GM19324 (cell line): ENCODE measurements at regions not wholly inside any gene's neighbourhood (a gene's known extent, or its start where the extent isn't known, plus 50 kb on each side); places are given as distances from the start of the nearest gene placed in this dataset.
"Not testable (repeated sequence)": the region's sequence is repeated elsewhere in the genome, so short reads cannot be mapped to it uniquely, and the experiment has no call there.

Source experiments
- ATAC-seq: cut with Tn5 transposase; IDR thresholded peaks from one replicate; pipeline ENCODE4 v1.9.1; 2021; ENCODE audit warnings: mild to moderate bottlenecking, moderate library complexity; ENCODE audit not compliant: unreplicated experiment, low FRiP score

DNA sequence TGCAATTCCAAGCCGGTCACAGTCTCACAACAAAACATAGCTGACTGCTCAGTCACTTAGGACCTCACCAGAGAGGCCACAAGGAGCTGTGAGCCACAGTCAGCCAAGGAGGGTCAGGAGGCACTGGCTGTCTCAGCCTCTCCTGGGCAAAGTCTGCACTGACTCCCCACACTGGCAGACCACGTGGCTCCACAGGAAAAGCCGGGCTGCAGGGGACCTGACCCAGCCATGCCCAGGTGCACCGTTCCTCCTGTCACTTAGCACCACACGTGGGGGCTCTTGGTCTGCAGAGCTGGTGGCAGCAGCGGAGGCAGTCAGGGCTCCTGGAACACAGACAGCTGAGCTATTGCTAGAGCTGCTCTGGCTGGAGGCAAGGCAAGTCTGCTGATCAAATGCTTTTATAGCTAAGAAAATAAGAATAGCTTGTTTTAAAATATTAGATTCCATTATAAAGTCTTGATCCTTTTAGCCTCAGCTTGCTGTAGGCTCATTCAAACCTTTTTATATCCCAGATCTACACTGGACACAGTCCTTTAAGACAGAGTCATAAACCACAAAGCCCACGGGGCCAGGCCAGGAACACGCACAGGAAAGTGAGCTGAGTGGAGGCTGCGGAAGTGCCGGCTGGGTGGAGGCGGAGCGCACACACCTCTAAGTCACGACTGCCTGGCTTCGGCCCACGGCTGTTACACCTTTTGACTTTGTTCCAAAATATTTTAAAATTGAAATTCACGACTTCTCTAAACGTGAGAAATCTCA lies 744.1 kb downstream of the UQCRFS1 start:
- ATAC-seq, result no peak

GRCh38 chr19:28466107-28467045 lies 746.6 kb downstream of the UQCRFS1 start:
- no peak for ATAC-seq

DNA sequence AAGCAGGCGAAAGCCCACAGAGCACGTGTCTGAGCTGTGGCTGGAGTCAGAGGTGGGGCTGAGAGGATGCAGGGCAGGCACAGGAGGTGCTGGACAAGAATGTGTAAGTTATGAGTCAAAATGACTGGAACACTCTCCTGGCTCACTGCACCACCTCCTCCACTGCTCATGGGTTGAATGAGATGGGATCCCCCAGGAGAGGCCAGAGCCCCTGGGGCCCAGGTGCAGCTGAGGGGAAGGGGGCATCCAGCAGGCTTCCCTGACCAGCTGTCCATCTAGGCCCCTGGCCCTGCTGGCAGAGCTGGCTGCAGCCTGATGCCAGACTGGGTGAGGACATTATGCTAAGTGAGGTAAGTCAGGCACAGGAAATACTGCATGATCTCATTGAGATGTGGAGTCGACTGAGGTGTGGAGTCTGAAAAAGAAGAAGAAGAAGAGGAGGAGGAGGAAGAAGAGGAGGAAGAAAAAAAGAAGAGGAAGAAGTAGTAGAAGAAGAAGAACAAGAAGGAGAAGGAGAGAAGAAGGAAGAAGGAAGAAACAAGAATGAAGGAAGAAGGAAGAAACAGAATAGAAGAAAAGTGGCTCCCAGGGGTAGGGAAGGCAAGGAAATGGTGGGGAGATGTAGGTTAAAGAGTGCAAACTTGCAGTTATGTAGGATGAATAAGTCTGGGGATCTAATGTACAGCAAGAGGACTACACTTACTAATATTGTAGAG lies 747.4 kb downstream of the UQCRFS1 start:
- ATAC-seq, result no peak

- ATAC-seq, result no peak
These were observed 749.4 kb downstream of the UQCRFS1 start for GRCh38 chr19:28463493-28464053.

DNA sequence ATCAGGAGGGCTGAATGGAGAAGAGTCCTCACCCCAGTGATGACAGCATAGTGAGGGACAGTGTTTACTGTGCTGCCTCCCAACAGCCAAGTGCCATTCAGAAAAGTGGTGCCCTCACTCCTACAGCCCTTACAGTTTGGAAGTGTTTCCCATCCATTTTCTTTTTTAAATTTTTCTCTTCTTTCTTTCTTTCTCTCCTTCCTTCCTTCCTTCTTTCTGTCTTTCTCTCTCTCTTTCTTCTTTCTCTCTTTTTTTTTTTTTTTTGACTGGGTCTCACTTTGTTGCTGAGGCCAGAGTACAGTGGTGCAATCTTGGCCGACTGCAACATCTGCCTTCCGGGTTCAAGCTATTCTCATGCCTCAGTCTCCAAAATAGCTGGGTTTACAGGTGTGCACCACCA lies 755.3 kb downstream of the UQCRFS1 start:
- no peak for ATAC-seq

DNA sequence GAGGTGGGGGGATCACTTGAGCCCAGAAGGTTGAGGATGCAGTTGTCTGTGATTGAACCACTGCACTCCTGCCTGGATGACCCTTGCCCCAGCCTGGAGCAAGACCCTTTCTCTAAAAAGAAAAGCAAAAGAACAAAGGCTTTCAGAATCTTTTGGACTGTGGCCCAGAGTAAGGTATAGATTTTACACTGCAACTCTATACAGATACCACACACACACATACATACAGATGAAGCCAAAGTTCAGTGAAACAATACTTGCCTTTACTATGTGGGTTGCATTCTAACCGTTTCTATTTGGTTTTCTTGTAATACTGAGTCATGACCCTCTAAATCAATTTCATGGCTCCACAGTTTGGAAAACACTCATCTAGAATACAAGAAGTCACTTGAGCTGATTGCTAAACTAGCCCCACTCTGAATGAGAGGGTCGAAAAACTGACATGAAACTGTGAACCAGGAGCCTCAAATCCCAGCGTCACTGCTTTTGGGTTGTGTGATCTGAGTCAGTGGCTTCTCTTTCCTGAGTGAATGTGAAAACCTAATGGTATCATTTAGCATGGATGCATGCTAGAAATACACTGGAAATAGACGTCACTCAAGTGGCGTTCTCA lies 756.1 kb downstream of the UQCRFS1 start:
- no peak for ATAC-seq

GRCh38 chr19:28456252-28456651 lies 756.7 kb downstream of the UQCRFS1 start:
- no peak for ATAC-seq

DNA sequence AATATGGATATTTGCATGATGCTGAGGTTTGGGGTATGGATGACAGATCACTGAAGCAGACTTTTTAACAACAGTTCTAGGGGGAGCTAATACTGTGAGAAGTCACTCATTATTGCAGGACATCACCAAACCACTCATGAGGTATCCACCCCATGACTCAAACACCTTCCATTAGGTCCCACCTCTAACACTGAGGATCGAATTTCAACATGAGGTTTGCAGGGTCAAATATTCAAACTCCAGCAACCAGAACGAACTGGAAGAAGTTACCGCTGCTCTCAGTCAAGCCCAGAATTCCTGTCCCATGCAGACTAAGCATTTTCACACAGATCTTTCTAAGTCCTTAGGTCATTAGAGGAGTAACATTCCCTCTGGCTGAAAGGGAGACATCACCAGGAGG lies 758.9 kb downstream of the UQCRFS1 start:
- ATAC-seq, result no peak

- ATAC-seq, result no peak
These were observed 759.5 kb downstream of the UQCRFS1 start for GRCh38 chr19:28453420-28453819.

DNA sequence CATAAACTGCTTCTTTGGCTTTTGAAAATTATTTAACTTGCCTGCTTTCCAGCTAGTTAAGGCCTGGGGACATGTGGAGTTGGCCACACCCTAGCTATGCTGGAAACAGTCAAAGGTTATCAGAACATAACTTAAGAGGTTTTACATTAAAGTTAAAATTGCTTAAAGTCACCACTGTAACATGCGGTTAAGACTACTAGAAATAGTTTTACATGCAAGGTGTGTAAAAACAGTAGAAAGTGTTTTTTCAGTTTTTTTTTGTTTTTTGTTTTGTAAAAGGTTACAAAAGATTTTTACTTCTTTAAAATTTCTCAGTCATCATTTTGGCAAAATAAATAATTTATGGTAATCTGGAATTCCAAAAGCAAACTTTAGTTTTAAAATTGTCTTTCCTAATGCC lies 763.1 kb downstream of the UQCRFS1 start:
- no peak for ATAC-seq

DNA sequence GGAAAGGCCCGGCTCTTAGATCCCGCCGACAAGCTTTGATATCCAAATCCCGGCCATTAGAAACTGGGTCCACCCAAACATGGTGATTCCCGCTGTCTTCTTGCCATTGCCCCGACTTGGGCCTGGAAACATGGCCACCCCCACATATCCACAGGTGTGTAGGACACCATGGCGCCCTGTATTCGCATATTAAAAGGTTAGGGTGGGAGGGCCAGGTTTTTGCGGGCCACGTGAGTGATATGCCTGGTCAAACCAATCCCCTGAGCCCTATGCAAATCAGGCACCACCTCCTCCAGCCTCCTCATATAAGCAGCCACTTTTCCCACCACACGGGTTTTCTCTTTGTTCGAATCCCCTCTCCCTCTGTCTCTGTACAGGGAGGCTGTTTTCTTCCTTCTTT lies 766.4 kb downstream of the UQCRFS1 start:
- ATAC-seq, result no peak

- no peak for ATAC-seq
These were observed 767.1 kb downstream of the UQCRFS1 start for GRCh38 chr19:28445826-28446225.

- no peak for ATAC-seq
These were observed 768.6 kb downstream of the UQCRFS1 start for GRCh38 chr19:28444362-28444761.

DNA sequence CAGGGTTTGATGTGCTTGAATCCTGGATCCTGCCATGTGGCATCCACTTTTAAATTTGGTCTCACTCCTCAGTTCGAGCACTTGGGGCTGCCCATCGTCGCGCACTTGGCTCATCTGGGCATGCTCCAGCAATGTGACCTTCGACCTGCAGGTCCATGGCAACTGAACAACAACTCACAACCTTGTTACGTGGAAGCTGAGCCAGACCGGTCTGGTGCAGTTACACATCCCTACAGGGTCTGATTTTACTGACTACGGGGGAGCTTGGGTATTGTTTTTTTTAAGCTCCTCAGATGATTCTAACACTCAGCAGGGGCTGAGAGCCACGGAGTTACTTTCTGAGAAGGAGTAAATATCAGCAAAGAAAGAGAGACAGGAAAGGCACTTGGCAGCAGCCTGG lies 769.6 kb downstream of the UQCRFS1 start:
- ATAC-seq, result no peak

GRCh38 chr19:28437390-28438346 lies 775.3 kb downstream of the UQCRFS1 start:
- no peak for ATAC-seq

DNA sequence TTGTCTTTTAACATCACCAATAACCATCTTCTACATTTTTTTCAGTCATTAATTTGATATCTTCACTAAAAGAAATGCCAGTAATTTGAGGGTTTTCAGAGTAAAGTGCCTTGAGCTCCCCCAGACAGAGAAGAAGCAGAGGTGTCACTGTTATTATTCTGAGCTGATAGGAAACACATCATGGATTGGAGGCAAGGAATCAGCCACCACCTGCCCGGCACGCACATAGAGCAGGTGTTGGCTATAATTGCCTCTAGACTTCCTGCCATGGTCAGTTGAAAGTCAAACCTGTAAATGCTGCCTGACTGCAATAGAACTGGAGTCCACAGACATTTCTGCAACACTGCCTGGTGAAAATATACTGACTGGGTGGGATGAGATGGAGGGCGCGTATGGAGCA lies 776.6 kb downstream of the UQCRFS1 start:
- ATAC-seq, result no peak

- no peak for ATAC-seq
These were observed 777.2 kb downstream of the UQCRFS1 start for GRCh38 chr19:28435551-28436271.

- ATAC-seq, result not testable (repeated sequence)
These were observed 778.2 kb downstream of the UQCRFS1 start for GRCh38 chr19:28434794-28435193.
